H1 (cell line): ENCODE measurements at regions not wholly inside any gene's neighbourhood (a gene's known extent, or its start where the extent isn't known, plus 50 kb on each side); places are given as distances from the start of the nearest gene placed in this dataset.

Source experiments
- CTCF ChIP-seq, 3 experiments: IDR thresholded peaks; 1 replicate in 2 of 3; 2 replicates in 1 of 3; pipeline versions ENCODE4 v1.5.1 to v1.6.1; 2011; ENCODE audit warnings: low read length in 3 of 3, mild to moderate bottlenecking in 3 of 3, inconsistent platforms in 2 of 3, low read depth in 1 of 3, moderate library complexity in 1 of 3; ENCODE audit not compliant: insufficient read depth in 1 of 3; ENCODE audit errors: control extremely low read depth in 1 of 3
- JUND ChIP-seq: IDR thresholded peaks from 2 replicates; pipeline ENCODE4 v1.6.1; 2011; ENCODE audit warnings: mild to moderate bottlenecking, improper control_type of control experiment, low read length
- MAX ChIP-seq: IDR thresholded peaks from 2 replicates; pipeline ENCODE4 v1.6.1; 2012; ENCODE audit warnings: inconsistent platforms
- RAD21 ChIP-seq, 2 experiments: IDR thresholded peaks in 1 of 2; conservative IDR thresholded peaks in 1 of 2; 2 replicates each; pipeline ENCODE4 v1.6.1; 2011; ENCODE audit warnings: low read depth in 2 of 2, low read length in 2 of 2, improper control_type of control experiment in 1 of 2, inconsistent platforms in 1 of 2, mild to moderate bottlenecking in 1 of 2, moderate library complexity in 1 of 2

GRCh38 chr18:1240701-1241100 lies 336.0 kb downstream of the ADCYAP1 start:
- TF ChIP-seq RAD21 (IDR thresholded peaks at IDR 0.05 in 1 of 2, conservative IDR thresholded peaks at IDR 0.05 in 1 of 2; ENCODE audit: low read depth in 2 of 2, low read length in 2 of 2): no peak
- no peak for TF ChIP-seq CTCF (IDR thresholded peaks at IDR 0.05; ENCODE audit: control extremely low read depth in 1 of 3, insufficient read depth in 1 of 3, low read depth in 1 of 3, low read length in 3 of 3)
- TF ChIP-seq JUND: no peak
- TF ChIP-seq MAX: no peak
